ENCODE measurements at regions not wholly inside any gene's neighbourhood (a gene's known extent, or its start where the extent isn't known, plus 50 kb on each side); places are given as distances from the start of the nearest gene placed in this dataset.

DNA sequence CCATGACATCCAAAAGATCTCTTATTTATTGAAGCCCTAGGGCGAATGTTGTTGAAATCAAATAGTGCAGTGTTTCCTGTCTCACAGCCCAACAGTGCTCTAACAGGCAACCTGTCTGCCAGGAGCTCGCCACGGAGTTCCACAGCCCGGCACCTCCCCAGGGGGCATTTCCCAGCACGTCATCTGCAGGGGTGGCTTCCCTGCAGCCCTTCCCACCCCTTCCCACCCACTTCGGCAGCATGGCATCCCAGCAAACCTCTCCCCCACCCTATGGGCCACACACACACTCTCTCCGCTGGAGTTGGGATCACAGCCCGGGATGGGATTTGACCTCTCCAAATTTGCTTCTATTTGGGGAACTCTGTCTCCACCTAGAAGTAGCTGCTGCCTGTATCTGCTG lies 62.7 kb upstream of the C14orf180 start:
- Histone ChIP-seq H3K36me3 (ENCODE audit: control insufficient read depth in 2 of 2, extremely low read depth in 1 of 2, insufficient read depth in 2 of 2, low read length in 2 of 2) (no peaks in the 10 kb centered on the region), H2AFZ (ENCODE audit: control insufficient read depth, low read length) (no peak overlapping the region), H3K27me3 (ENCODE audit: control insufficient read depth, extremely low read depth, insufficient read depth, low read length) (peaks cover 28% of the 10 kb centered on the region), H3K4me3 (ENCODE audit: control insufficient read depth in 2 of 3, extremely low read depth in 1 of 3, insufficient read depth in 2 of 3, low read depth in 1 of 3, low read length in 3 of 3) (no peak overlapping the region), H3K9me1 (ENCODE audit: control insufficient read depth, extremely low read depth, insufficient read depth, low read length) (no peaks in the 10 kb centered on the region), H3K4me1 (ENCODE audit: control insufficient read depth, extremely low read depth, insufficient read depth, low read length) (no peaks in the 10 kb centered on the region), H3K4me2 (ENCODE audit: control insufficient read depth, extremely low read depth, insufficient read depth, low read depth, low read length) (no peak overlapping the region), H3K27ac (ENCODE audit: control insufficient read depth, insufficient read depth, low read length) (no peak overlapping the region), H3K9me3 (ENCODE audit: control insufficient read depth, low read depth, low read length) (no peaks in the 10 kb centered on the region), H3K9ac (ENCODE audit: control insufficient read depth, extremely low read depth, insufficient read depth, low read length) (no peak overlapping the region), H4K20me1 (ENCODE audit: control insufficient read depth, extremely low read depth, insufficient read depth, low read length) (no peaks in the 10 kb centered on the region), H3K79me2 (ENCODE audit: control insufficient read depth, insufficient read depth, low read length) (no peaks in the 10 kb centered on the region)
- TF ChIP-seq, protein P1, sequence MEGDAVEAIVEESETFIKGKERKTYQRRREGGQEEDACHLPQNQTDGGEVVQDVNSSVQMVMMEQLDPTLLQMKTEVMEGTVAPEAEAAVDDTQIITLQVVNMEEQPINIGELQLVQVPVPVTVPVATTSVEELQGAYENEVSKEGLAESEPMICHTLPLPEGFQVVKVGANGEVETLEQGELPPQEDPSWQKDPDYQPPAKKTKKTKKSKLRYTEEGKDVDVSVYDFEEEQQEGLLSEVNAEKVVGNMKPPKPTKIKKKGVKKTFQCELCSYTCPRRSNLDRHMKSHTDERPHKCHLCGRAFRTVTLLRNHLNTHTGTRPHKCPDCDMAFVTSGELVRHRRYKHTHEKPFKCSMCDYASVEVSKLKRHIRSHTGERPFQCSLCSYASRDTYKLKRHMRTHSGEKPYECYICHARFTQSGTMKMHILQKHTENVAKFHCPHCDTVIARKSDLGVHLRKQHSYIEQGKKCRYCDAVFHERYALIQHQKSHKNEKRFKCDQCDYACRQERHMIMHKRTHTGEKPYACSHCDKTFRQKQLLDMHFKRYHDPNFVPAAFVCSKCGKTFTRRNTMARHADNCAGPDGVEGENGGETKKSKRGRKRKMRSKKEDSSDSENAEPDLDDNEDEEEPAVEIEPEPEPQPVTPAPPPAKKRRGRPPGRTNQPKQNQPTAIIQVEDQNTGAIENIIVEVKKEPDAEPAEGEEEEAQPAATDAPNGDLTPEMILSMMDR (optimal IDR thresholded peaks at IDR 0.05 in 1 of 3, IDR thresholded peaks at IDR 0.05 in 1 of 3, conservative IDR thresholded peaks at IDR 0.05 in 1 of 3; ENCODE audit: extremely low read depth in 1 of 3, insufficient read depth in 2 of 3, low read length in 3 of 3) = no peak
- no peak for TF ChIP-seq EZH2 (IDR thresholded peaks at IDR 0.05; ENCODE audit: low read length)
- FAIRE-seq (no peak), DNase-seq (ENCODE audit: low read depth, low spot score) (no peak)
- dilution Hi-C loops (cut with MboI; ENCODE audit: extremely low pct_ligation_motif_present, low sequenced_read_pairs) = no loop called here

DNA sequence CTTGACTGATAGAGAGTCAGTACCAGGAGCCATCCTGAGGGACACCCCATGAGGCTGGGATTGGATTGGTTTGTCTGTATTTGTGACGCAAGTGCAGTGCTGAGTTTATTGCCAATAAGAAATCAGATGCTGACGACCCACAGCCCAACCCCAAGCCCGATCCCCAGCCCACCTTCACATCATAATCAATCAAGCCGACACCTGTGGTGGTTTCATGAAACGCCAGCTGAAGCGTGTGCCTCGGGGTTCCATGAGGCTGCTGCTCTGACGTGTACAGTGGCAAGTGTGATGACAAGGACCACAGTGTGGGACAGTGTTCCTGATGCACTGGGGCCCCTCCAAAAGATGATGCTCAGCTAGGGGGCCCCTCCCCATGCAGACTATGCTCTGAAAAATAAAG lies 62.1 kb upstream of the C14orf180 start:
- Histone ChIP-seq H3K4me1 (ENCODE audit: control insufficient read depth, extremely low read depth, insufficient read depth, low read length) (no peaks in the 10 kb centered on the region), H3K27me3 (ENCODE audit: control insufficient read depth, extremely low read depth, insufficient read depth, low read length) (peaks cover 23% of the 10 kb centered on the region), H3K27ac (ENCODE audit: control insufficient read depth, insufficient read depth, low read length) (no peak overlapping the region), H3K4me3 (ENCODE audit: control insufficient read depth in 2 of 3, extremely low read depth in 1 of 3, insufficient read depth in 2 of 3, low read depth in 1 of 3, low read length in 3 of 3) (no peak overlapping the region), H3K9ac (ENCODE audit: control insufficient read depth, extremely low read depth, insufficient read depth, low read length) (no peak overlapping the region), H3K36me3 (ENCODE audit: control insufficient read depth in 2 of 2, extremely low read depth in 1 of 2, insufficient read depth in 2 of 2, low read length in 2 of 2) (no peaks in the 10 kb centered on the region), H3K79me2 (ENCODE audit: control insufficient read depth, insufficient read depth, low read length) (no peaks in the 10 kb centered on the region), H2AFZ (ENCODE audit: control insufficient read depth, low read length) (no peak overlapping the region), H4K20me1 (ENCODE audit: control insufficient read depth, extremely low read depth, insufficient read depth, low read length) (no peaks in the 10 kb centered on the region), H3K9me3 (ENCODE audit: control insufficient read depth, low read depth, low read length) (no peaks in the 10 kb centered on the region), H3K9me1 (ENCODE audit: control insufficient read depth, extremely low read depth, insufficient read depth, low read length) (no peaks in the 10 kb centered on the region), H3K4me2 (ENCODE audit: control insufficient read depth, extremely low read depth, insufficient read depth, low read depth, low read length) (no peak overlapping the region)
- DNase-seq (ENCODE audit: low read depth, low spot score) (no peak), FAIRE-seq (no peak)
- TF ChIP-seq, protein P1 (optimal IDR thresholded peaks at IDR 0.05 in 1 of 3, IDR thresholded peaks at IDR 0.05 in 1 of 3, conservative IDR thresholded peaks at IDR 0.05 in 1 of 3; ENCODE audit: extremely low read depth in 1 of 3, insufficient read depth in 2 of 3, low read length in 3 of 3) = no peak
- TF ChIP-seq EZH2 (IDR thresholded peaks at IDR 0.05; ENCODE audit: low read length) = no peak
- dilution Hi-C loops (cut with MboI; ENCODE audit: extremely low pct_ligation_motif_present, low sequenced_read_pairs) = no loop called here
